ENCODE measurements at regions not wholly inside any gene's neighbourhood (a gene's known extent, or its start where the extent isn't known, plus 50 kb on each side); places are given as distances from the start of the nearest gene placed in this dataset.

GRCh38 chr2:67689186-67689585, 292.1 kb downstream of the ETAA1 start:
- DNase-seq (ENCODE audit: low read depth, low spot score) (no peak), FAIRE-seq (no peak)
- dilution Hi-C loops (cut with MboI; ENCODE audit: extremely low pct_ligation_motif_present, low sequenced_read_pairs), result no loop called here
- Histone ChIP-seq H4K20me1 (ENCODE audit: control insufficient read depth, extremely low read depth, insufficient read depth, low read length) (no peaks in the 10 kb centered on the region), H3K4me3 (ENCODE audit: control insufficient read depth in 2 of 3, extremely low read depth in 1 of 3, insufficient read depth in 2 of 3, low read depth in 1 of 3, low read length in 3 of 3) (no peak overlapping the region), H2AFZ (ENCODE audit: control insufficient read depth, low read length) (no peak overlapping the region), H3K79me2 (ENCODE audit: control insufficient read depth, insufficient read depth, low read length) (no peaks in the 10 kb centered on the region), H3K9me3 (ENCODE audit: control insufficient read depth, low read depth, low read length) (no peaks in the 10 kb centered on the region), H3K9ac (ENCODE audit: control insufficient read depth, extremely low read depth, insufficient read depth, low read length) (no peak overlapping the region), H3K36me3 (ENCODE audit: control insufficient read depth in 2 of 2, extremely low read depth in 1 of 2, insufficient read depth in 2 of 2, low read length in 2 of 2) (no peaks in the 10 kb centered on the region), H3K4me2 (ENCODE audit: control insufficient read depth, extremely low read depth, insufficient read depth, low read depth, low read length) (no peak overlapping the region), H3K27ac (ENCODE audit: control insufficient read depth, insufficient read depth, low read length) (no peak overlapping the region), H3K4me1 (ENCODE audit: control insufficient read depth, extremely low read depth, insufficient read depth, low read length) (no peaks in the 10 kb centered on the region), H3K27me3 (ENCODE audit: control insufficient read depth, extremely low read depth, insufficient read depth, low read length) (peaks cover 7% of the 10 kb centered on the region), H3K9me1 (ENCODE audit: control insufficient read depth, extremely low read depth, insufficient read depth, low read length) (no peaks in the 10 kb centered on the region)
- TF ChIP-seq EZH2 (IDR thresholded peaks at IDR 0.05; ENCODE audit: low read length) (no peak), CTCF (optimal IDR thresholded peaks at IDR 0.05 in 1 of 3, IDR thresholded peaks at IDR 0.05 in 1 of 3, conservative IDR thresholded peaks at IDR 0.05 in 1 of 3; ENCODE audit: extremely low read depth in 1 of 3, insufficient read depth in 2 of 3, low read length in 3 of 3) (no peak)

GRCh38 chr2:67689651-67690050, 292.5 kb downstream of the ETAA1 start:
- Histone ChIP-seq H3K27me3 (ENCODE audit: control insufficient read depth, extremely low read depth, insufficient read depth, low read length) (peaks cover 7% of the 10 kb centered on the region), H3K4me1 (ENCODE audit: control insufficient read depth, extremely low read depth, insufficient read depth, low read length) (no peaks in the 10 kb centered on the region), H3K9me3 (ENCODE audit: control insufficient read depth, low read depth, low read length) (no peaks in the 10 kb centered on the region), H3K4me2 (ENCODE audit: control insufficient read depth, extremely low read depth, insufficient read depth, low read depth, low read length) (no peak overlapping the region), H3K27ac (ENCODE audit: control insufficient read depth, insufficient read depth, low read length) (no peak overlapping the region), H3K4me3 (ENCODE audit: control insufficient read depth in 2 of 3, extremely low read depth in 1 of 3, insufficient read depth in 2 of 3, low read depth in 1 of 3, low read length in 3 of 3) (no peak overlapping the region), H4K20me1 (ENCODE audit: control insufficient read depth, extremely low read depth, insufficient read depth, low read length) (no peaks in the 10 kb centered on the region), H3K36me3 (ENCODE audit: control insufficient read depth in 2 of 2, extremely low read depth in 1 of 2, insufficient read depth in 2 of 2, low read length in 2 of 2) (no peaks in the 10 kb centered on the region), H3K9ac (ENCODE audit: control insufficient read depth, extremely low read depth, insufficient read depth, low read length) (no peak overlapping the region), H2AFZ (ENCODE audit: control insufficient read depth, low read length) (no peak overlapping the region), H3K9me1 (ENCODE audit: control insufficient read depth, extremely low read depth, insufficient read depth, low read length) (no peaks in the 10 kb centered on the region), H3K79me2 (ENCODE audit: control insufficient read depth, insufficient read depth, low read length) (no peaks in the 10 kb centered on the region)
- no peak for DNase-seq (ENCODE audit: low read depth, low spot score)
- dilution Hi-C loops (cut with MboI; ENCODE audit: extremely low pct_ligation_motif_present, low sequenced_read_pairs), result no loop called here
- TF ChIP-seq CTCF (optimal IDR thresholded peaks at IDR 0.05 in 1 of 3, IDR thresholded peaks at IDR 0.05 in 1 of 3, conservative IDR thresholded peaks at IDR 0.05 in 1 of 3; ENCODE audit: extremely low read depth in 1 of 3, insufficient read depth in 2 of 3, low read length in 3 of 3) (no peak), EZH2 (IDR thresholded peaks at IDR 0.05; ENCODE audit: low read length) (no peak)
- FAIRE-seq, result no peak
